ENCODE measurements at regions not wholly inside any gene's neighbourhood (a gene's known extent, or its start where the extent isn't known, plus 50 kb on each side); places are given as distances from the start of the nearest gene placed in this dataset.

DNA sequence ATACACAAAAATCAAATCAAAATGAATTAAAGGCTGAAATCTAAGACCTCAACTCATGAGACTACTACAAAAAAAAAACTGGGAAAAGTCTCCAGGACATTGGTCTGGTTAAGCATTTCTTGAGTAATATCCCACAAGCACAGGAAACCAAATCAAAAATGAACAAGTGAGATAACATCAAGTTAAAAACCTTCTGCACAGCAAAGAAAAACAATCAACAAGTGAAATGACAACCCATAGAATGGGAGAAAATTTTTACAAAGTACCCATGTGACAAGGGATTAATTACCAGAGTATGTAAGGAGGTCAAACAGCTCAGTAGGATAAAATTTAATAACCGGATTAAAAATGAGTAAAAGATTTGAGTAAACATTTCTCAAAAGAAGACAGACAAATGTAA lies 338.7 kb downstream of the SLC16A7 start:
- TF ChIP-seq CTCF (IDR thresholded peaks at IDR 0.05) (no peak), POLR2A (IDR thresholded peaks at IDR 0.05) (no peak), EP300 (IDR thresholded peaks at IDR 0.05) (no peak)
